ENCODE measurements at regions not wholly inside any gene's neighbourhood (a gene's known extent, or its start where the extent isn't known, plus 50 kb on each side); places are given as distances from the start of the nearest gene placed in this dataset.

DNA sequence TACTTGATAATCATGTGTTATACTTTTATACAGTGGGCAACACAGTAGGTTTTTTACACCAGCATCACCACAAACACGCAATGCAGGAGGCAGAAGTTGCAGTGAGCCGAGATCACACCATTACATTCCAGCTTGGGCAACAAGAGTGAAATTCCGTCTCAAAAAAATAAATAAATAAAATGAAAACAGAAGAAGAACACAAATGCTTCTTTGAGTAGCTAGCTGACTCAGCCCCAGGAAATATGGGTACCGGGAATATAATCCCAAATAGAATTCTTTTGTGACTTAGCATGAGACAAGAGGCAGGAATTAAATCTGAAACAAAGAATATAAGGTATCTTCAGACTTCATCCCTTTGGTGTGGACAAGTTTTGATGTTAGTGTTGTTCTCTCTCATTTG lies 164.2 kb upstream of the ATXN1 start:
- no peak overlapping the region for H3K4me3 Mint-ChIP-seq (ENCODE audit: unreplicated experiment)
- no peak for DNase-seq (ENCODE audit: extremely low spot score, unreplicated experiment)
- TF ChIP-seq, protein P1, sequence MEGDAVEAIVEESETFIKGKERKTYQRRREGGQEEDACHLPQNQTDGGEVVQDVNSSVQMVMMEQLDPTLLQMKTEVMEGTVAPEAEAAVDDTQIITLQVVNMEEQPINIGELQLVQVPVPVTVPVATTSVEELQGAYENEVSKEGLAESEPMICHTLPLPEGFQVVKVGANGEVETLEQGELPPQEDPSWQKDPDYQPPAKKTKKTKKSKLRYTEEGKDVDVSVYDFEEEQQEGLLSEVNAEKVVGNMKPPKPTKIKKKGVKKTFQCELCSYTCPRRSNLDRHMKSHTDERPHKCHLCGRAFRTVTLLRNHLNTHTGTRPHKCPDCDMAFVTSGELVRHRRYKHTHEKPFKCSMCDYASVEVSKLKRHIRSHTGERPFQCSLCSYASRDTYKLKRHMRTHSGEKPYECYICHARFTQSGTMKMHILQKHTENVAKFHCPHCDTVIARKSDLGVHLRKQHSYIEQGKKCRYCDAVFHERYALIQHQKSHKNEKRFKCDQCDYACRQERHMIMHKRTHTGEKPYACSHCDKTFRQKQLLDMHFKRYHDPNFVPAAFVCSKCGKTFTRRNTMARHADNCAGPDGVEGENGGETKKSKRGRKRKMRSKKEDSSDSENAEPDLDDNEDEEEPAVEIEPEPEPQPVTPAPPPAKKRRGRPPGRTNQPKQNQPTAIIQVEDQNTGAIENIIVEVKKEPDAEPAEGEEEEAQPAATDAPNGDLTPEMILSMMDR (IDR thresholded peaks at IDR 0.05), result no peak
- H3K27me3 Mint-ChIP-seq (ENCODE audit: unreplicated experiment), result no peaks in the 10 kb centered on the region
- no peaks in the 10 kb centered on the region for H3K36me3 Mint-ChIP-seq (ENCODE audit: unreplicated experiment)
- no peak overlapping the region for H3K27ac Mint-ChIP-seq (ENCODE audit: unreplicated experiment)
- no peaks in the 10 kb centered on the region for H3K9me3 Mint-ChIP-seq (ENCODE audit: unreplicated experiment)
- peaks cover 13% of the 10 kb centered on the region for H3K4me1 Mint-ChIP-seq (ENCODE audit: unreplicated experiment)

DNA sequence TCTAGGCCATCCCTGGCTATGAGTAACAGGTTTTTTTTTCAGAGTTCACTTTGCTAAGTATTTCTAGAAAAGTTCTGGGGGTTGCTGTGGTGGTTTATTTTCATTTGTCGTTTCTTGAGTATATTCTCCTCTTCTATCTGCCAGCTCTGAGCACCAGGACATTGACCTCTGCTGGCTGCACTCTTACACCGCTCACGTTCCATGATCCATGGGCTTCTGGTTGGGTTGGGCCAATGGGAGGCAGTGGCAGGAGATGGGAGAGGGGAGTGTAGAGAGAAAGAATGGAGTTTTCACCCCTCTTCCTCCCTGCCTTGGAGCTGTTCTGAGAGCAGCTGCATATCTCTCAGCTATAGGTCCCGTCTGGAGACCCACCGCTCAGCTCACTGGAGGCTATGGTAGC lies 161.0 kb upstream of the ATXN1 start:
- H3K4me3 Mint-ChIP-seq (ENCODE audit: unreplicated experiment), result no peak overlapping the region
- no peaks in the 10 kb centered on the region for H3K9me3 Mint-ChIP-seq (ENCODE audit: unreplicated experiment)
- no peaks in the 10 kb centered on the region for H3K27me3 Mint-ChIP-seq (ENCODE audit: unreplicated experiment)
- no peaks in the 10 kb centered on the region for H3K36me3 Mint-ChIP-seq (ENCODE audit: unreplicated experiment)
- TF ChIP-seq, protein P1 (IDR thresholded peaks at IDR 0.05), result no peak
- no peak overlapping the region for H3K27ac Mint-ChIP-seq (ENCODE audit: unreplicated experiment)
- no peak for DNase-seq (ENCODE audit: extremely low spot score, unreplicated experiment)
- H3K4me1 Mint-ChIP-seq (ENCODE audit: unreplicated experiment), result peaks cover 5% of the 10 kb centered on the region

DNA sequence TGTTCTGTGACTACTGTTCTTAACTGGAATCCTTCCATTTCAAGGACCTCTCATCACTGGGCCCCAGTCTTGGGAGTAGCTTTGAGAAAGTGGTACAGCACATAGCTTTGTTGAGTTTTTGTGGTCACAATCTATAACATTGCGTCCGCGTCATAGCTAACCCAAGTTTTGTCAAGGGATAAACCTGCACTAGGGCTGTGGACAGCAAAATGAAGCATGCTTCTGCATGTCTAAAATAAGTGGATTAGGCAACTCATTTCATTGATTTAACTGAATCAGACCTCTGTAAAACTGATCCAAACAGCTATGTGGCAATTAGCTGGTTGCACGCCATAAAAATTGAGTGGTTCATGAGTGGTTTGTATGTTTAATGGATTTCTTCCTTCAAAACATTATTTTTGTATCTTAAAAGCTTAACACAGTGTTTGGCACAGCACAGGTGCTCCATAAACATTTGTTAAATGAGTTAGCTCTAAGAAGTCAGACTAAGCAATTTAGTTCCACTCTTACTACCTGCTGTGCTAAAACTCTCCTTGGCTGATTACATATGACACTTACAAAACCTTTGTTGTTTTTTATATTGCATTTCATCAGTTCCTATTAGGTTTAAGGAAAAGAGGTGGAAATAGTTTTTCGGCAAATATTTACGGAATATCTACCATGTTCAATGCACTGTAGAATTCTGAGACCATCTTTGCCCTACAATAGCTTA lies 160.3 kb upstream of the ATXN1 start:
- Mint-ChIP-seq H3K27ac (ENCODE audit: unreplicated experiment) (no peak overlapping the region), H3K27me3 (ENCODE audit: unreplicated experiment) (no peaks in the 10 kb centered on the region), H3K4me1 (ENCODE audit: unreplicated experiment) (peaks cover 5% of the 10 kb centered on the region), H3K4me3 (ENCODE audit: unreplicated experiment) (no peak overlapping the region), H3K9me3 (ENCODE audit: unreplicated experiment) (no peaks in the 10 kb centered on the region), H3K36me3 (ENCODE audit: unreplicated experiment) (no peaks in the 10 kb centered on the region)
- DNase-seq (ENCODE audit: extremely low spot score, unreplicated experiment), result no peak
- TF ChIP-seq, protein P1 (IDR thresholded peaks at IDR 0.05), result no peak

DNA sequence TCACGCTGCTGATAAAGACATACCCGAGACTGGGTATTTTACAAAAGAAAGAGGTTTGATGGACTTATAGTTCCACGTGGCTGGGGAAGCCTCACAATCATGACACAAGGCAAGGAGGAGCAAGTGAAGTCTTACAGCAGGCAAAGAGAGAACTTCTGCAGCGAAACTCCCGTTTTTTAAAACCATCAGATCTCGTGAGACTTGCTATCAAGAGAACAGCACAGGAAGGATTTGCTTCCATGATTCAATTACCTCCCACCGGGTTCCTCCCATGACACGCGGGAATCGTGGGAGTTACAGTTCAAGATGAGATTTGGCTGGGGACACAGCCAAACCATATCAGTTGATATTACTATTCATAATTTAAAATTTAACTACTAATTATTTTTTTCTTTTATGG lies 157.3 kb upstream of the ATXN1 start:
- Mint-ChIP-seq H3K27me3 (ENCODE audit: unreplicated experiment) (no peaks in the 10 kb centered on the region), H3K4me3 (ENCODE audit: unreplicated experiment) (no peak overlapping the region), H3K27ac (ENCODE audit: unreplicated experiment) (no peak overlapping the region), H3K9me3 (ENCODE audit: unreplicated experiment) (peaks cover 1% of the 10 kb centered on the region), H3K36me3 (ENCODE audit: unreplicated experiment) (peaks cover under 1% of the 10 kb centered on the region), H3K4me1 (ENCODE audit: unreplicated experiment) (no peaks in the 10 kb centered on the region)
- TF ChIP-seq, protein P1 (IDR thresholded peaks at IDR 0.05), result no peak
- DNase-seq (ENCODE audit: extremely low spot score, unreplicated experiment), result no peak

DNA sequence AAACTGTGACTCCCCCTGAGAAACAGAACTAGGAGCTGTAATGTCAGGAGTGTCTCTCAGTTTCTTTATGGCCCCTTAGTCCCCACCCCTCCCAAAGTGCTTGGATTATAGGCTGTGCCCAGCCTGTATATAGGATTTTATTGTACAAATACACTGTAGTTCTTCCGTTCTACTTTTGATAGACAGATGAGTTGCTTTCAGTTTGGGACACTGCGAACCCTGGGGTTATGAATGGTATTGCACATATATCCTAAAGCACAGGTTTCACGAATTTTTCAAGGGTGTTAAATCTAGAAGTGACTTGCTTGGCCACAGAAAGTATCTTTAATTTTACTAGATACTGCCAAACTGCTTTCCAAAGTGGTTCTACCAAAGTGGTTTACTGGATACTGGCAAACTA lies 152.9 kb upstream of the ATXN1 start:
- TF ChIP-seq, protein P1 (IDR thresholded peaks at IDR 0.05), result no peak
- Mint-ChIP-seq H3K9me3 (ENCODE audit: unreplicated experiment) (peaks cover 11% of the 10 kb centered on the region), H3K4me1 (ENCODE audit: unreplicated experiment) (no peaks in the 10 kb centered on the region), H3K27ac (ENCODE audit: unreplicated experiment) (no peak overlapping the region), H3K4me3 (ENCODE audit: unreplicated experiment) (no peak overlapping the region), H3K27me3 (ENCODE audit: unreplicated experiment) (no peaks in the 10 kb centered on the region), H3K36me3 (ENCODE audit: unreplicated experiment) (peaks cover 6% of the 10 kb centered on the region)
- DNase-seq (ENCODE audit: extremely low spot score, unreplicated experiment), result no peak
